Astrocyte (in vitro differentiated cells and primary cell): ENCODE measurements at regions not wholly inside any gene's neighbourhood (a gene's known extent, or its start where the extent isn't known, plus 50 kb on each side); places are given as distances from the start of the nearest gene placed in this dataset.

Experiments
- DNase-seq: peaks from one replicate; pipeline ENCODE4 v3.0.0-alpha.2; 2010; ENCODE audit warnings: low read depth
- FAIRE-seq: peaks from 2 replicates; lab custom pipeline; 2011; peaks lifted over from hg19 to GRCh38; lab: Jason Lieb, UNC
- H2AFZ ChIP-seq: 2 replicates; pipeline ENCODE4 v1.6.0; 2012; ENCODE audit warnings: low read depth, low read length, inconsistent platforms
- H3K27ac ChIP-seq: 2 replicates; pipeline ENCODE4 v1.5.1; 2011; ENCODE audit warnings: low read depth, low read length, inconsistent platforms
- H3K27me3 ChIP-seq: 2 replicates; pipeline ENCODE4 v1.6.0; 2011; ENCODE audit warnings: low read length, inconsistent platforms; ENCODE audit not compliant: insufficient read depth
- H3K36me3 ChIP-seq: 2 replicates; pipeline ENCODE4 v1.5.1; 2011; ENCODE audit warnings: low read length, inconsistent platforms; ENCODE audit not compliant: insufficient read depth
- H3K4me1 ChIP-seq: 2 replicates; pipeline ENCODE4 v1.5.1; 2011; ENCODE audit warnings: low read length, inconsistent platforms; ENCODE audit not compliant: insufficient read depth
- H3K4me2 ChIP-seq: 2 replicates; pipeline ENCODE4 v1.6.0; 2012; ENCODE audit warnings: low read length, inconsistent platforms
- H3K4me3 ChIP-seq: 2 replicates; pipeline ENCODE4 v1.5.1; 2011; ENCODE audit warnings: low read depth, mild to moderate bottlenecking, low read length, inconsistent platforms; ENCODE audit not compliant: insufficient read depth
- H3K79me2 ChIP-seq: 2 replicates; pipeline ENCODE4 v1.6.0; 2012; ENCODE audit warnings: mild to moderate bottlenecking, low read length, inconsistent platforms; ENCODE audit not compliant: insufficient read depth
- H3K9ac ChIP-seq: 2 replicates; pipeline ENCODE4 v1.6.0; 2012; ENCODE audit warnings: mild to moderate bottlenecking, low read length, inconsistent platforms
- H3K9me3 ChIP-seq: 2 replicates; pipeline ENCODE4 v1.5.1; 2012; ENCODE audit warnings: low read depth, mild to moderate bottlenecking, low read length, inconsistent platforms; ENCODE audit not compliant: insufficient read depth
- H4K20me1 ChIP-seq: 2 replicates; pipeline ENCODE4 v1.6.0; 2012; ENCODE audit warnings: low read length, inconsistent platforms; ENCODE audit not compliant: insufficient read depth
- H3K27ac Mint-ChIP-seq: one replicate; pipeline ENCODE4 v1.8.0; 2021; ENCODE audit warnings: mild to moderate bottlenecking, mixed read lengths; ENCODE audit not compliant: unreplicated experiment
- H3K27me3 Mint-ChIP-seq: one replicate; pipeline ENCODE4 v1.8.0; 2021; ENCODE audit warnings: low read depth, mixed read lengths; ENCODE audit not compliant: unreplicated experiment
- H3K36me3 Mint-ChIP-seq: one replicate; pipeline ENCODE4 v1.8.0; 2021; ENCODE audit warnings: low read depth, mixed read lengths; ENCODE audit not compliant: unreplicated experiment
- H3K4me1 Mint-ChIP-seq: one replicate; pipeline ENCODE4 v1.8.0; 2021; ENCODE audit warnings: low read depth, mixed read lengths; ENCODE audit not compliant: unreplicated experiment
- H3K4me3 Mint-ChIP-seq: one replicate; pipeline ENCODE4 v1.8.0; 2021; ENCODE audit warnings: mild to moderate bottlenecking, moderate library complexity, mixed read lengths; ENCODE audit not compliant: unreplicated experiment
- H3K9me3 Mint-ChIP-seq: one replicate; pipeline ENCODE4 v1.8.0; 2021; ENCODE audit warnings: mild to moderate bottlenecking, mixed read lengths; ENCODE audit not compliant: unreplicated experiment
- CTCF ChIP-seq: IDR thresholded peaks from 2 replicates; pipeline ENCODE4 v1.5.1; 2011; ENCODE audit warnings: low read depth, mild to moderate bottlenecking, inconsistent platforms, low read length, moderate library complexity; ENCODE audit not compliant: insufficient read depth
- EZH2 ChIP-seq: IDR thresholded peaks from 2 replicates; pipeline ENCODE4 v1.6.1; 2012; ENCODE audit warnings: mild to moderate bottlenecking, low read length, inconsistent platforms; ENCODE audit not compliant: insufficient read depth

- Histone ChIP-seq H3K4me2 (no peak overlapping the region), H3K9ac (no peak overlapping the region), H4K20me1 (no peaks in the 10 kb centered on the region), H2AFZ (no peak overlapping the region), H3K36me3 (no peaks in the 10 kb centered on the region), H3K27me3 (no peaks in the 10 kb centered on the region), H3K79me2 (no peaks in the 10 kb centered on the region), H3K27ac (no peak overlapping the region), H3K4me3 (no peak overlapping the region), H3K4me1 (no peaks in the 10 kb centered on the region), H3K9me3 (no peaks in the 10 kb centered on the region)
- no peaks in the 10 kb centered on the region for H3K4me1 Mint-ChIP-seq
- no peak for FAIRE-seq
- no peak overlapping the region for H3K27ac Mint-ChIP-seq
- no peaks in the 10 kb centered on the region for H3K9me3 Mint-ChIP-seq
- no peaks in the 10 kb centered on the region for H3K27me3 Mint-ChIP-seq
- no peak for TF ChIP-seq EZH2
- no peak for TF ChIP-seq CTCF
- H3K4me3 Mint-ChIP-seq = no peak overlapping the region
- no peak for DNase-seq
- no peaks in the 10 kb centered on the region for H3K36me3 Mint-ChIP-seq
These were observed 344.7 kb downstream of the ARL4A start for GRCh38 chr7:13032084-13032483.

GRCh38 chr7:13032576-13032975 is 345.1 kb downstream of the ARL4A start:
- H3K79me2 ChIP-seq = no peaks in the 10 kb centered on the region
- no peak overlapping the region for H2AFZ ChIP-seq
- H4K20me1 ChIP-seq = no peaks in the 10 kb centered on the region
- Mint-ChIP-seq H3K9me3 (no peaks in the 10 kb centered on the region), H3K4me3 (no peak overlapping the region), H3K27me3 (no peaks in the 10 kb centered on the region), H3K4me1 (no peaks in the 10 kb centered on the region), H3K27ac (no peak overlapping the region), H3K36me3 (no peaks in the 10 kb centered on the region)
- H3K9me3 ChIP-seq = no peaks in the 10 kb centered on the region
- H3K4me1 ChIP-seq = no peaks in the 10 kb centered on the region
- no peaks in the 10 kb centered on the region for H3K36me3 ChIP-seq
- DNase-seq (no peak), FAIRE-seq (no peak)
- TF ChIP-seq CTCF (no peak), EZH2 (no peak)
- no peak overlapping the region for H3K4me3 ChIP-seq
- H3K27ac ChIP-seq = no peak overlapping the region
- H3K4me2 ChIP-seq = no peak overlapping the region
- no peak overlapping the region for H3K9ac ChIP-seq
- H3K27me3 ChIP-seq = no peaks in the 10 kb centered on the region

- Mint-ChIP-seq H3K4me3 (no peak overlapping the region), H3K4me1 (no peaks in the 10 kb centered on the region), H3K36me3 (no peaks in the 10 kb centered on the region), H3K27ac (no peak overlapping the region), H3K9me3 (no peaks in the 10 kb centered on the region), H3K27me3 (no peaks in the 10 kb centered on the region)
- Histone ChIP-seq H3K9me3 (no peaks in the 10 kb centered on the region), H3K4me2 (no peak overlapping the region), H3K27ac (no peak overlapping the region), H3K27me3 (no peaks in the 10 kb centered on the region), H3K4me1 (no peaks in the 10 kb centered on the region), H4K20me1 (no peaks in the 10 kb centered on the region), H3K9ac (no peak overlapping the region), H3K79me2 (no peaks in the 10 kb centered on the region), H2AFZ (no peak overlapping the region), H3K4me3 (no peak overlapping the region), H3K36me3 (no peaks in the 10 kb centered on the region)
- DNase-seq (no peak), FAIRE-seq (no peak)
- TF ChIP-seq EZH2 = no peak
- no peak for TF ChIP-seq CTCF
These were observed 347.3 kb downstream of the ARL4A start for GRCh38 chr7:13034693-13035092.
